GM18498 (cell line): ENCODE measurements at regions not wholly inside any gene's neighbourhood (a gene's known extent, or its start where the extent isn't known, plus 50 kb on each side); places are given as distances from the start of the nearest gene placed in this dataset.
A peak's percentile ranks its signal among the peaks of the same experiment; 100 is the strongest.
"Not testable (repeated sequence)": the region's sequence is repeated elsewhere in the genome, so short reads cannot be mapped to it uniquely, and the experiment has no call there.

ENCODE experiments used
- ATAC-seq: cut with Tn5 transposase; IDR thresholded peaks from one replicate; pipeline ENCODE4 v1.9.1; 2021; ENCODE audit warnings: mild to moderate bottlenecking, moderate library complexity; ENCODE audit not compliant: unreplicated experiment

GRCh38 chr3:144775551-144775950 lies 803.9 kb downstream of the DIPK2A start:
- ATAC-seq = no peak

- ATAC-seq = no peak
Measured at GRCh38 chr3:144777906-144778305, 806.3 kb downstream of the DIPK2A start.

- ATAC-seq = no peak
Measured at GRCh38 chr3:144791034-144791433, 819.4 kb downstream of the DIPK2A start.

- no peak for ATAC-seq
Measured at GRCh38 chr3:144801890-144802289, 830.3 kb downstream of the DIPK2A start.

GRCh38 chr3:144809380-144809779 lies 837.8 kb downstream of the DIPK2A start:
- no peak for ATAC-seq

- peak; percentile 77 for ATAC-seq
Measured at GRCh38 chr3:144810160-144810559, 838.5 kb downstream of the DIPK2A start.

- ATAC-seq = no peak
Measured at GRCh38 chr3:144815655-144816054, 844.0 kb downstream of the DIPK2A start.

- no peak for ATAC-seq
Measured at GRCh38 chr3:144816323-144816722, 844.7 kb downstream of the DIPK2A start.

GRCh38 chr3:144818973-144819372 lies 847.4 kb downstream of the DIPK2A start:
- no peak for ATAC-seq

GRCh38 chr3:144820232-144820631 lies 848.6 kb downstream of the DIPK2A start:
- not testable (repeated sequence) for ATAC-seq

- ATAC-seq = no peak
Measured at GRCh38 chr3:144820726-144821125, 849.1 kb downstream of the DIPK2A start.

- no peak for ATAC-seq
Measured at GRCh38 chr3:144821583-144821982, 850.0 kb downstream of the DIPK2A start.

GRCh38 chr3:144822671-144823070 lies 851.0 kb downstream of the DIPK2A start:
- no peak for ATAC-seq

GRCh38 chr3:144831955-144832716 lies 860.5 kb downstream of the DIPK2A start:
- no peak for ATAC-seq

- no peak for ATAC-seq
Measured at GRCh38 chr3:144839991-144840390, 868.4 kb downstream of the DIPK2A start.

GRCh38 chr3:144840866-144841265 lies 869.2 kb downstream of the DIPK2A start:
- ATAC-seq = no peak

GRCh38 chr3:144843099-144843498 lies 871.5 kb downstream of the DIPK2A start:
- no peak for ATAC-seq

GRCh38 chr3:144852999-144853398 lies 881.4 kb downstream of the DIPK2A start:
- ATAC-seq = no peak

GRCh38 chr3:144854020-144854419 lies 882.4 kb downstream of the DIPK2A start:
- ATAC-seq = not testable (repeated sequence)

- no peak for ATAC-seq
Measured at GRCh38 chr3:144859161-144859560, 887.5 kb downstream of the DIPK2A start.

- no peak for ATAC-seq
Measured at GRCh38 chr3:144864646-144865045, 893.0 kb downstream of the DIPK2A start.

- no peak for ATAC-seq
Measured at GRCh38 chr3:144865948-144866347, 894.3 kb downstream of the DIPK2A start.

GRCh38 chr3:144866476-144866875 lies 894.9 kb downstream of the DIPK2A start:
- ATAC-seq = no peak
